ENCODE measurements at regions not wholly inside any gene's neighbourhood (a gene's known extent, or its start where the extent isn't known, plus 50 kb on each side); places are given as distances from the start of the nearest gene placed in this dataset.

DNA sequence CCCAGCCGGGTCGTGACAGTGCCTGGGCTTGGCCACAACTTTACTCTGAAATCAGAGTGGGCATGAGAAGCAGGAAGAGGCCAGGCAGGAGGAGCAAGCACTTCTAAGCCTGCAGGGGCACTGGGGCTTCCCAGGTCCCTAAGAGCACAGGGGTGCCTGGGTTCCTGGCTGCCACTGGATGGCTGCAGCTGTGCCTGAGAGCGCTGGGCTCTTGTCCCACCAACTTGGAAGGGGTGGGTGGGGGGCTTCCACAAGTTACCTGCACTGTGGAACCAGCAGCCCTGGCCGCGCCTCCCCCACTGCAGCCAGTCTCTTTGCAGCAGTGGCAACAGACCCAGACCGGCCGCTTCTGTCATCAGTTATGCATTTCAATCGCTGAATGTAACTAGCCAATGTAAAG, 434.7 kb upstream of the GRM3 start:
- TF ChIP-seq, protein P1, sequence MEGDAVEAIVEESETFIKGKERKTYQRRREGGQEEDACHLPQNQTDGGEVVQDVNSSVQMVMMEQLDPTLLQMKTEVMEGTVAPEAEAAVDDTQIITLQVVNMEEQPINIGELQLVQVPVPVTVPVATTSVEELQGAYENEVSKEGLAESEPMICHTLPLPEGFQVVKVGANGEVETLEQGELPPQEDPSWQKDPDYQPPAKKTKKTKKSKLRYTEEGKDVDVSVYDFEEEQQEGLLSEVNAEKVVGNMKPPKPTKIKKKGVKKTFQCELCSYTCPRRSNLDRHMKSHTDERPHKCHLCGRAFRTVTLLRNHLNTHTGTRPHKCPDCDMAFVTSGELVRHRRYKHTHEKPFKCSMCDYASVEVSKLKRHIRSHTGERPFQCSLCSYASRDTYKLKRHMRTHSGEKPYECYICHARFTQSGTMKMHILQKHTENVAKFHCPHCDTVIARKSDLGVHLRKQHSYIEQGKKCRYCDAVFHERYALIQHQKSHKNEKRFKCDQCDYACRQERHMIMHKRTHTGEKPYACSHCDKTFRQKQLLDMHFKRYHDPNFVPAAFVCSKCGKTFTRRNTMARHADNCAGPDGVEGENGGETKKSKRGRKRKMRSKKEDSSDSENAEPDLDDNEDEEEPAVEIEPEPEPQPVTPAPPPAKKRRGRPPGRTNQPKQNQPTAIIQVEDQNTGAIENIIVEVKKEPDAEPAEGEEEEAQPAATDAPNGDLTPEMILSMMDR (IDR thresholded peaks at IDR 0.05) = no peak
- no peak for TF ChIP-seq POLR2A (IDR thresholded peaks at IDR 0.05; ENCODE audit: low read depth)

Measured in esophagus muscularis mucosa (tissue), 3 donors.